ENCODE measurements at regions not wholly inside any gene's neighbourhood (a gene's known extent, or its start where the extent isn't known, plus 50 kb on each side); places are given as distances from the start of the nearest gene placed in this dataset.
"Not testable (repeated sequence)": the region's sequence is repeated elsewhere in the genome, so short reads cannot be mapped to it uniquely, and the experiment has no call there.

GRCh38 chrX:10697616-10698317 is 77.4 kb upstream of the MID1 start:
- Histone ChIP-seq H3K4me3 (ENCODE audit: control insufficient read depth in 1 of 7, extremely low read depth in 1 of 7, insufficient read depth in 4 of 7, low read depth in 2 of 7, low read length in 6 of 7) (no peak overlapping the region), H3K36me3 (ENCODE audit: control insufficient read depth in 4 of 4, insufficient read depth in 4 of 4, low read length in 3 of 4) (no peaks in the 10 kb centered on the region), H3K27me3 (replicated peaks in 2 of 5; ENCODE audit: control insufficient read depth in 4 of 5, insufficient read depth in 5 of 5, low read length in 4 of 5) (no peaks in the 10 kb centered on the region), H3K27ac (ENCODE audit: insufficient read depth in 1 of 2, low read depth in 1 of 2, low read length in 2 of 2, poor library complexity in 1 of 2, severe bottlenecking in 2 of 2) (no peak overlapping the region), H3K4me1 (ENCODE audit: control extremely low read depth in 1 of 4, control insufficient read depth in 4 of 4, insufficient read depth in 4 of 4, low read length in 3 of 4) (no peaks in the 10 kb centered on the region), H3K9me3 (ENCODE audit: control extremely low read depth in 1 of 5, control insufficient read depth in 4 of 5, insufficient read depth in 2 of 5, low read depth in 1 of 5, low read length in 4 of 5) (no peaks in the 10 kb centered on the region)
- ChIA-PET CTCF (no interaction called here), POLR2A (no interaction called here)
- DNase-seq, result no peak
- no CpG with 5 or more reads among the region's 7 CpGs for WGBS (ENCODE audit: insufficient coverage)

DNA sequence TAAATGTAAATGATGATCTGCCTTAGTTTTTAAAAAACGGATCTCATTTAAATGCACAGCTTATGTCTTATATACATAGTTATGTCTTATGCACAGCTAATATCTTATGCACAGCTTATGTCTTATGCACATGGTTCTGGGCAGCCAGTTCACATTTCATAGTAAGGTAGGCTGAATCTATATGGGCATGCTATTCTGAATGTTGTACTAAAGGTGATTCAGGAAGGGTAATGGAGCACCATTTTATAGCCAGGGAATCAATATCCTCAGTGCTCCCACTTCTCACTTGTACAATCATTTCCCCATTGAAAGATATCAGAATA is 77.9 kb upstream of the MID1 start:
- H3K27ac ChIP-seq (ENCODE audit: insufficient read depth in 1 of 2, low read depth in 1 of 2, low read length in 2 of 2, poor library complexity in 1 of 2, severe bottlenecking in 2 of 2), result no peak overlapping the region
- no peaks in the 10 kb centered on the region for H3K36me3 ChIP-seq (ENCODE audit: control insufficient read depth in 4 of 4, insufficient read depth in 4 of 4, low read length in 3 of 4)
- no peaks in the 10 kb centered on the region for H3K9me3 ChIP-seq (ENCODE audit: control extremely low read depth in 1 of 5, control insufficient read depth in 4 of 5, insufficient read depth in 2 of 5, low read depth in 1 of 5, low read length in 4 of 5)
- ChIA-PET POLR2A (no interaction called here), CTCF (no interaction called here)
- no CpG with 5 or more reads among the region's 1 CpG for WGBS (ENCODE audit: insufficient coverage)
- H3K4me1 ChIP-seq (ENCODE audit: control extremely low read depth in 1 of 4, control insufficient read depth in 4 of 4, insufficient read depth in 4 of 4, low read length in 3 of 4), result no peaks in the 10 kb centered on the region
- H3K4me3 ChIP-seq (ENCODE audit: control insufficient read depth in 1 of 7, extremely low read depth in 1 of 7, insufficient read depth in 4 of 7, low read depth in 2 of 7, low read length in 6 of 7), result no peak overlapping the region
- no peak for DNase-seq
- no peaks in the 10 kb centered on the region for H3K27me3 ChIP-seq (replicated peaks in 2 of 5; ENCODE audit: control insufficient read depth in 4 of 5, insufficient read depth in 5 of 5, low read length in 4 of 5)

GRCh38 chrX:10702031-10702430 is 81.6 kb upstream of the MID1 start:
- no peaks in the 10 kb centered on the region for H3K27me3 ChIP-seq (replicated peaks in 2 of 5; ENCODE audit: control insufficient read depth in 4 of 5, insufficient read depth in 5 of 5, low read length in 4 of 5)
- H3K36me3 ChIP-seq (ENCODE audit: control insufficient read depth in 4 of 4, insufficient read depth in 4 of 4, low read length in 3 of 4), result no peaks in the 10 kb centered on the region
- no peaks in the 10 kb centered on the region for H3K4me1 ChIP-seq (ENCODE audit: control extremely low read depth in 1 of 4, control insufficient read depth in 4 of 4, insufficient read depth in 4 of 4, low read length in 3 of 4)
- POLR2A ChIA-PET, result no interaction called here
- H3K4me3 ChIP-seq (ENCODE audit: control insufficient read depth in 1 of 7, extremely low read depth in 1 of 7, insufficient read depth in 4 of 7, low read depth in 2 of 7, low read length in 6 of 7), result no peak overlapping the region
- no peaks in the 10 kb centered on the region for H3K9me3 ChIP-seq (ENCODE audit: control extremely low read depth in 1 of 5, control insufficient read depth in 4 of 5, insufficient read depth in 2 of 5, low read depth in 1 of 5, low read length in 4 of 5)
- no peak overlapping the region for H3K27ac ChIP-seq (ENCODE audit: insufficient read depth in 1 of 2, low read depth in 1 of 2, low read length in 2 of 2, poor library complexity in 1 of 2, severe bottlenecking in 2 of 2)
- CTCF ChIA-PET, result no interaction called here
- 81% methylated on average over 3 of the region's 4 CpGs for WGBS (ENCODE audit: insufficient coverage)
- DNase-seq, result no peak

DNA sequence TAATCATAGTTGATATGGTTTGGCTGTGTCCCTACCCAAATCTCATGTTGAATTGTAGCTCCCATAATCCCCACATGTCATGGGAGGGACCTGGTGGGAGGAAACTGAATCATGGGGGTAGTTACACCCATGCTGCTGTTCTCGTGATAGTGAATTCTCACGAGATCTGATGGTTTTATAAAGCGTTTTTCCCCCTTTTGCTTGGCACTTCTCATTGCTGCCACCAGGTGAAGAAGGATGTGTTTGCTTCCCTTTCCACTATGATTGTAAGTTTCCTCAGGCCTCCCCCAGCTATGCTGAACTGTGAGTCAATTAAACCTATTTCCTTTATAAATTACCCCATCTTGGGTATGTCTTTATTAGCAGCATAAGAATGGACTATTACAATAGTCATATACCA is 86.0 kb upstream of the MID1 start:
- POLR2A ChIA-PET; H3K4me3 ChIP-seq (ENCODE audit: control insufficient read depth in 1 of 7, extremely low read depth in 1 of 7, insufficient read depth in 4 of 7, low read depth in 2 of 7, low read length in 6 of 7); H3K27ac ChIP-seq (ENCODE audit: insufficient read depth in 1 of 2, low read depth in 1 of 2, low read length in 2 of 2, poor library complexity in 1 of 2, severe bottlenecking in 2 of 2); H3K36me3 ChIP-seq (ENCODE audit: control insufficient read depth in 4 of 4, insufficient read depth in 4 of 4, low read length in 3 of 4); H3K4me1 ChIP-seq (ENCODE audit: control extremely low read depth in 1 of 4, control insufficient read depth in 4 of 4, insufficient read depth in 4 of 4, low read length in 3 of 4); H3K27me3 ChIP-seq (replicated peaks in 2 of 5; ENCODE audit: control insufficient read depth in 4 of 5, insufficient read depth in 5 of 5, low read length in 4 of 5); DNase-seq; H3K9me3 ChIP-seq (ENCODE audit: control extremely low read depth in 1 of 5, control insufficient read depth in 4 of 5, insufficient read depth in 2 of 5, low read depth in 1 of 5, low read length in 4 of 5); CTCF ChIA-PET: not testable (repeated sequence)
- 89% methylated on average over 3 of the region's 3 CpGs for WGBS (ENCODE audit: insufficient coverage)

GRCh38 chrX:10707773-10708172 is 87.4 kb upstream of the MID1 start:
- DNase-seq, result no peak
- Histone ChIP-seq H3K4me3 (ENCODE audit: control insufficient read depth in 1 of 7, extremely low read depth in 1 of 7, insufficient read depth in 4 of 7, low read depth in 2 of 7, low read length in 6 of 7) (no peak overlapping the region), H3K9me3 (ENCODE audit: control extremely low read depth in 1 of 5, control insufficient read depth in 4 of 5, insufficient read depth in 2 of 5, low read depth in 1 of 5, low read length in 4 of 5) (no peaks in the 10 kb centered on the region), H3K27me3 (replicated peaks in 2 of 5; ENCODE audit: control insufficient read depth in 4 of 5, insufficient read depth in 5 of 5, low read length in 4 of 5) (no peaks in the 10 kb centered on the region), H3K4me1 (ENCODE audit: control extremely low read depth in 1 of 4, control insufficient read depth in 4 of 4, insufficient read depth in 4 of 4, low read length in 3 of 4) (no peaks in the 10 kb centered on the region), H3K27ac (ENCODE audit: insufficient read depth in 1 of 2, low read depth in 1 of 2, low read length in 2 of 2, poor library complexity in 1 of 2, severe bottlenecking in 2 of 2) (no peak overlapping the region), H3K36me3 (ENCODE audit: control insufficient read depth in 4 of 4, insufficient read depth in 4 of 4, low read length in 3 of 4) (no peaks in the 10 kb centered on the region)
- ChIA-PET CTCF (no interaction called here), POLR2A (no interaction called here)
- no CpG with 5 or more reads among the region's 2 CpGs for WGBS (ENCODE audit: insufficient coverage)

GRCh38 chrX:10709276-10709675 is 88.9 kb upstream of the MID1 start:
- H3K36me3 ChIP-seq (ENCODE audit: control insufficient read depth in 4 of 4, insufficient read depth in 4 of 4, low read length in 3 of 4), result no peaks in the 10 kb centered on the region
- H3K27me3 ChIP-seq (replicated peaks in 2 of 5; ENCODE audit: control insufficient read depth in 4 of 5, insufficient read depth in 5 of 5, low read length in 4 of 5), result no peaks in the 10 kb centered on the region
- no peaks in the 10 kb centered on the region for H3K9me3 ChIP-seq (ENCODE audit: control extremely low read depth in 1 of 5, control insufficient read depth in 4 of 5, insufficient read depth in 2 of 5, low read depth in 1 of 5, low read length in 4 of 5)
- POLR2A ChIA-PET, result no interaction called here
- CTCF ChIA-PET, result no interaction called here
- no peak for DNase-seq
- no peak overlapping the region for H3K4me3 ChIP-seq (ENCODE audit: control insufficient read depth in 1 of 7, extremely low read depth in 1 of 7, insufficient read depth in 4 of 7, low read depth in 2 of 7, low read length in 6 of 7)
- 60% methylated on average over 1 of the region's 4 CpGs for WGBS (ENCODE audit: insufficient coverage)
- H3K27ac ChIP-seq (ENCODE audit: insufficient read depth in 1 of 2, low read depth in 1 of 2, low read length in 2 of 2, poor library complexity in 1 of 2, severe bottlenecking in 2 of 2), result no peak overlapping the region
- no peaks in the 10 kb centered on the region for H3K4me1 ChIP-seq (ENCODE audit: control extremely low read depth in 1 of 4, control insufficient read depth in 4 of 4, insufficient read depth in 4 of 4, low read length in 3 of 4)

DNA sequence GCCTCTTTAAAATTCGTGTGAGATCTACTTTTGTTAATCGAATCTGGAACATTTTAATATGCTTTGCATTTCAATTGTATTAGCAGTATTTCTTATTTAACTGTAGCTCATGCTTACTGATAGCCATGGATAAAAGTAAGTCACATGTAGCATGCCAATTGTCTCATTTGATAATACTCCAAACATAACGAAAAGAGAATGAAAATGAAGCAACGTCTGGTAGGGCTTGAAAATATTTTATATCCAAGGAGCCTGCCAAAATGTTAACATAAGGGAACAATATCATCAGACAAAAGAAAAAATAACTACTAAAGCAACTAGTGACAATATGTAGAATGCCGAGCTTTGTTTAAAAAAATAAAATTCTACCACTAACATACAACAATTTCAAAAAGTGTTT is 94.1 kb upstream of the MID1 start:
- WGBS (ENCODE audit: insufficient coverage), result no CpG with 5 or more reads among the region's 5 CpGs
- no peaks in the 10 kb centered on the region for H3K4me1 ChIP-seq (ENCODE audit: control extremely low read depth in 1 of 4, control insufficient read depth in 4 of 4, insufficient read depth in 4 of 4, low read length in 3 of 4)
- CTCF ChIA-PET, result no interaction called here
- DNase-seq, result no peak
- no peak overlapping the region for H3K4me3 ChIP-seq (ENCODE audit: control insufficient read depth in 1 of 7, extremely low read depth in 1 of 7, insufficient read depth in 4 of 7, low read depth in 2 of 7, low read length in 6 of 7)
- H3K36me3 ChIP-seq (ENCODE audit: control insufficient read depth in 4 of 4, insufficient read depth in 4 of 4, low read length in 3 of 4), result no peaks in the 10 kb centered on the region
- POLR2A ChIA-PET, result no interaction called here
- no peaks in the 10 kb centered on the region for H3K9me3 ChIP-seq (ENCODE audit: control extremely low read depth in 1 of 5, control insufficient read depth in 4 of 5, insufficient read depth in 2 of 5, low read depth in 1 of 5, low read length in 4 of 5)
- no peak overlapping the region for H3K27ac ChIP-seq (ENCODE audit: insufficient read depth in 1 of 2, low read depth in 1 of 2, low read length in 2 of 2, poor library complexity in 1 of 2, severe bottlenecking in 2 of 2)
- no peaks in the 10 kb centered on the region for H3K27me3 ChIP-seq (replicated peaks in 2 of 5; ENCODE audit: control insufficient read depth in 4 of 5, insufficient read depth in 5 of 5, low read length in 4 of 5)
